ENCODE measurements at regions not wholly inside any gene's neighbourhood (a gene's known extent, or its start where the extent isn't known, plus 50 kb on each side); places are given as distances from the start of the nearest gene placed in this dataset.
"Not testable (repeated sequence)": the region's sequence is repeated elsewhere in the genome, so short reads cannot be mapped to it uniquely, and the experiment has no call there.

DNA sequence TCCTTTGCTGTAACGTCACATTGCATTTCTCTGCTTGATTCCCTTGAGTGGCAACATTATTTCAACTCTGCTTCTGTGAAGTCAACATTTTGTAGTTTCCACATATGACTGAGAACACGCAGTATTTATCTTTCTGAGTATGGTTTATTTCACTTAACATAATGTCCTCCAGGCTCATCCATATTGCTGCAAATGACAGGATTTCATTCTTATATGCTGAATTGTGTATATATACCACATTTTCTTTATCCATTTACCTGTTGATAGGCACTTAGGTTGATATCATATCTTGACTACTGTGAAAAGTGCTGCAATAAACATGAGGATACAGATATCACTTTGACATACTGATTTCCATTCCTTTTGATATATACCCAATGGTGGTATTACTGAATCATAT, 878.5 kb downstream of the PLOD2 start:
- FAIRE-seq: no peak
- DNase-seq (ENCODE audit: insufficient read length, low spot score): no peak

DNA sequence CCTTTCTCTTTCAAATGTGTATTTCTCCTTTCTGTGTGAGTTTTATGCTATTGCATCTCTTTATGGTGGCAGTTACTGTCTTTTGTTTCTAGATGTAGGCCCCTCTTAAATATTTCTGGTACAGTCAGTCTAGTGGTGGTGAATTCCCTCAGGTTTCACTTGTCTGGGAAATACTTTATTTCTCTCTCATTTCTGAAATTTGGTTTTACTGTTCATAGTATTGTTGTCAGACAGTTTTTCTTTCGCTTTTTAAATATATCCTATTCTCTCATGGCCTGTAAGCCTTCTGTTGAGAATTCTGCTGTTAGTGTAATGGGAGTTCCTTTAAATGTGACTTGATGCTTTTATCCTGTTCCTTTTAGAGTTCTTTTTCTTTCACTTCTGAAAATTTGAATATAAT, 874.0 kb downstream of the PLOD2 start:
- FAIRE-seq (no peak), DNase-seq (ENCODE audit: insufficient read length, low spot score) (no peak)

GRCh38 chr3:145290010-145290409, 871.0 kb downstream of the PLOD2 start:
- DNase-seq (ENCODE audit: insufficient read length, low spot score) (no peak), FAIRE-seq (no peak)

DNA sequence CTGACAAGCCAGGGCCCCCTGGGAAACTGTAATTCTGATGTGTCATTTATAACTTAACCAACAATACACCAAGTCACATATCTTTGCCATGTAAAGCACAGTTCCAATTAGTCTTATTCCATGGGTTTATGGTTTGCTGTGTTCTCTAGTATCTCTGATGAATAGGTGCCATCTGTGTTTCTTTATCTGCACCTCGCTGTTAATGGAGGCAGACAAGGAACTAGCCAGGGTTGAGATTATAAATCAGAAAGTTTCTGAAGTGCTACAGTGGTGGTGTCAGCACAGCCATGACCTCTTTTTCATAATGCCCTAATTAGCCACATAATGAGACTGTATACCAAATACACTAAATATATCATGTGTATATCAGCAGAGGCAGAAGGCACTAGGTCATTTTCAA, 866.4 kb downstream of the PLOD2 start:
- DNase-seq (ENCODE audit: insufficient read length, low spot score): no peak
- no peak for FAIRE-seq

DNA sequence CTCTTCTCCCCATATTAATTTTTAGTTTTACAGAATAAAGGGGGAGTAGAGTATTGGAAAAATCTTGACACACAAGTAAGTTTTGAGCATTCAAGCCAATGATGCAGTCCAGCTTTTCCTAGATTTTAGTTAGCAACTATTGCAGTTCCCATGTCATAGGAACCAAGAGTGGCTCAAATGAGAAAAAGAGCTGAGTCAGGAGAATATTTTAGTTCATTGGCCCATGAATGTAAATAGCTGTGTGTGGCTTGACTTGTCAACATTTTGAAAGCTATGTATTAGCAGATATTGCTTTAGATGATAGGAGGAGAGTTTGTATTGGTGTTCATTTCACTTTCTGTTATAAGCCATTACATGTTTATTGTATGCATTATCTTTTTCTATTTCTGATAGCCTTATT, 853.7 kb downstream of the PLOD2 start:
- FAIRE-seq: no peak
- no peak for DNase-seq (ENCODE audit: insufficient read length, low spot score)

GRCh38 chr3:145313751-145314150, 847.2 kb downstream of the PLOD2 start:
- DNase-seq (ENCODE audit: insufficient read length, low spot score) (no peak), FAIRE-seq (no peak)

GRCh38 chr3:145316253-145316652, 844.7 kb downstream of the PLOD2 start:
- not testable (repeated sequence) for FAIRE-seq; DNase-seq (ENCODE audit: insufficient read length, low spot score)

GRCh38 chr3:145326666-145327065, 834.3 kb downstream of the PLOD2 start:
- DNase-seq (ENCODE audit: insufficient read length, low spot score) (no peak), FAIRE-seq (no peak)

GRCh38 chr3:145333427-145333826, 827.6 kb downstream of the PLOD2 start:
- not testable (repeated sequence) for FAIRE-seq; DNase-seq (ENCODE audit: insufficient read length, low spot score)

DNA sequence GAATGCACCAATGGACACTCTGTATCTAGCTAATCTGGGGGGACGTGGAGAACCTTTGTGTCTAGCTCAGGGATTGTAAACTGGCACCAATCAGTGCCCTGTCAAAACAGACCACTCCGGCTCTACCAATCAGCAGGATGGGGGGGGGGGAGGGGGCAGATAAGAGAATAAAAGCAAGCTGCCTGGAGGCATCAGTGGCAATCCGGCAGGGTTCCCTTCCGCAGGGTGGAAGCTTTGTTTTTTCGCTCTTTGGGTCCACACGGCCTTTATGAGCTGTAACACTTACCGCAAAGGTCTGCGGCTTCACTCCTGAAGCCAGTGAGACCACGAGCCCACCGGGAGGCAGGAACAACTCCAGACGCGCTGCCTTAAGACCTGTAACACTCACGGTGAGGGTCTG, 827.1 kb downstream of the PLOD2 start:
- FAIRE-seq: no peak
- no peak for DNase-seq (ENCODE audit: insufficient read length, low spot score)

GRCh38 chr3:145355206-145355605, 805.8 kb downstream of the PLOD2 start:
- FAIRE-seq (no peak), DNase-seq (ENCODE audit: insufficient read length, low spot score) (no peak)

GRCh38 chr3:145357453-145357852, 803.5 kb downstream of the PLOD2 start:
- DNase-seq (ENCODE audit: insufficient read length, low spot score): no peak
- no peak for FAIRE-seq

GRCh38 chr3:145359040-145359439, 801.9 kb downstream of the PLOD2 start:
- FAIRE-seq: no peak
- no peak for DNase-seq (ENCODE audit: insufficient read length, low spot score)

- DNase-seq (ENCODE audit: insufficient read length, low spot score): no peak
- no peak for FAIRE-seq
Observed at GRCh38 chr3:145368748-145369147, 792.2 kb downstream of the PLOD2 start.

DNA sequence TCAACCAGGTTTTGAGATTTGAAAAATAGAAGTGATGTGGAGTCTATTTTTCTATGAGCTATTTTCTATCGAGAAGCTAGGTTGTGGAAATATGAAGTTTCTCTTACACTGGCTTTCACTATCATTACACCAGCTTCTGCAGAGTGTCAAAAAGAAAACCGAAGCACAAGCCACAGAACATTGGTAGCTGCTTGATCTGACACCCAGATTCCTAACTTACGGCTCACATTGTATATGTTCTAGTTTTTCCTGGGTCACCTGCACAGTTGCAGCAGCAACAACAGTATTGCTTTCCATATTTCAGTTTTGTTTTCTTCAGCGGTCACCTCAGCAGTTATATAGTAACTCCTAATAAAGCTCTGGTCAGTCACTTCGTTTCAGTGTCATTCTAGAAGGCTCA, 790.1 kb downstream of the PLOD2 start:
- FAIRE-seq (no peak), DNase-seq (ENCODE audit: insufficient read length, low spot score) (no peak)

- no peak for DNase-seq (ENCODE audit: insufficient read length, low spot score)
- FAIRE-seq: no peak
Observed at GRCh38 chr3:145377301-145377700, 783.7 kb downstream of the PLOD2 start.

GRCh38 chr3:145383416-145383815, 777.6 kb downstream of the PLOD2 start:
- no peak for FAIRE-seq
- no peak for DNase-seq (ENCODE audit: insufficient read length, low spot score)

DNA sequence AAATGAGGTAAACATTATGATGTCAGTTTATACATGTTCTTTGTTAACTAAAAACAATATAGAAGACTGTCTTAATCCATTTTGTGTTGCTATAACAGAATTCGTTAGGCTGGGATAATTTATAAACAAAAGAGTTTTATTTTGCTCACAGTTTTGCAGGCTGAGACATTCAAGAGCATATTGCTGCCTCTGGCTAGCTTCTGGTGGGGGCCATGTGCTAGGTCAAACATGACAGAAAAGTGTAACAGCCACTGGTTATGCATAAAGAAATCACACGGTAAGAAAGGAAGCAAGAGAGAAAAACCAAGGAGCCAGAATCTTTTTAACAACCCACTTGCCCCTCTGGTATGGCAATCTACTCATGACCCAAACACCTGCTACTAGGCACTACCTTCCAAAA, 776.7 kb downstream of the PLOD2 start:
- DNase-seq (ENCODE audit: insufficient read length, low spot score) (no peak), FAIRE-seq (no peak)

- no peak for FAIRE-seq
- DNase-seq (ENCODE audit: insufficient read length, low spot score): no peak
Observed at GRCh38 chr3:145387211-145387610, 773.8 kb downstream of the PLOD2 start.

DNA sequence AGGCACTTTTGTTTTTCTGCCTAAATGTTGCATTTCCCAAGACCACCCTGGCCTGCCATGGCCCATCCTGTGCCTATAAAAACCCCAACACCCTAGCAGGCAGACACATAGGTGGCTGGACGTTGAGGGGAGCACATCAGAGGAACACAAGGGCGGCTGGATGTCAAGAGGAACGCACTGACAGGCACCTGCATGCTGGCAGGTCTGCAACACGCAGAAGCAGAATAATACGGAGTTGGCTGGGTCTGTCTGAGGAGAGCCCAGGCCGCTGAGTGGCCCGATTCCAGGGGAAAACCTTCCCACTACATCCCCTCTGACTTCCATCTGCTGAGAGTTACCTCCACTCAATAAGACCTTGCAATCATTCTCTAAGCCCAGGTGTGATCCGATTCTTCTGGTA, 765.6 kb downstream of the PLOD2 start:
- FAIRE-seq: no peak
- DNase-seq (ENCODE audit: insufficient read length, low spot score): no peak

DNA sequence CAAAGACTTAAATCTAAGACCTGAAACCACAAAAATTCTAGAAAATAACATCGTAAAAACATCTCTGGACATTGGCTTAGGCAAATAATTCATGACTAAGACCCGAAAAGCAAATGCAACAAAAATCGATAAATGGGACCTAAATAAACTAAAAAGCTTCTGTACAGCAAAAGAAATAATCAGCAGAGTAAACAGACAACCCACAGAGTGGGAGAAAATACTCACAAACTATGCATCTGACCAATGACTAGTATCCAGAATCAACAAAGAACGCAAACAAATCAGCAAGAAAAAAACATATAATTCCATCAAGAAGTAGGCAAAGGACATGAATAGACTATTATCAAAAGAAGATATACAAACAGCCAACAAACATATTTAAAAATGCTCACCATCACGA, 749.4 kb downstream of the PLOD2 start:
- FAIRE-seq: no peak

GRCh38 chr3:145417678-145418077, 743.3 kb downstream of the PLOD2 start:
- FAIRE-seq: no peak
- DNase-seq (ENCODE audit: insufficient read length, low spot score): no peak

More for the DNA sequence above, 749.4 kb downstream of the PLOD2 start:
- DNase-seq (ENCODE audit: insufficient read length, low spot score): no peak

DNA sequence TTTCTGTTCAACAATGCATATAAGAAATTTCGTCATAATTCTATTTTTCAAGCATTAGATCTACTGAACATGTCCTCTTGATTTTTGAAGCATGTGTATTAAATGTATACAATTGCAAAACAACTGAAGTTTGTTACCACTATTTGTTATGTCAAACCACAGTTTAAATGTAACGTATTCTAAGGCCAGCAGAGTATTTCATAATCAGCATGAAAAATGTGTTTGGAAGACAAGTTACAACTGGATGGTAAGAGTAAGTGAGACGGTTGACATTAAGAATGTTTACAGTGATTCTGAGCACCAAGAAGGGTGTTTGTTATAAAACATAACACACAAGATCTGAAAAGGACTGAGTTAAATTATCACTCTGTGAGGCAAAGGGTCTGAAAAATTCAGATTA, 738.4 kb downstream of the PLOD2 start:
- DNase-seq (ENCODE audit: insufficient read length, low spot score) (no peak), FAIRE-seq (no peak)

DNA sequence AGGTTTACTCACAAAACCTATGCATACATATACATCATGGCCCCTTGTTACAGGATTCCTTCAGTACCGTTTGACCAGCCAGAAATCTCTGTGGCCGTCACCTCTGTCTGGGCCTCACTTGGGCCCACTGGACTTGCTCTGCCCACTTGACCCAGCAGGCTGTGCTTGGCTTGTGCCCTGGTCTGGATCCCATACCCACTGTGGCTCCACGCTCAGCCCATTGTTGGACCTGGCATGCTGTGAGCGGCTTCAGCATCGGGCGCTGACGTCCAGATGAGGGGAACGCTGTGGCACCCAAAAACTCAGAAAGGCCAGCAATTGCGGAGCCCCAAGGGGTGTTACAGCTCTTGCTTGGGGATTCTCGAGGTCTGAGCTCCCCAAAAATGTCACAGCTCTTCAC, 733.6 kb downstream of the PLOD2 start:
- DNase-seq (ENCODE audit: insufficient read length, low spot score) (no peak), FAIRE-seq (no peak)

All from GM19239 (cell line).